GM12878 (cell line): ENCODE measurements at regions not wholly inside any gene's neighbourhood (a gene's known extent, or its start where the extent isn't known, plus 50 kb on each side); places are given as distances from the start of the nearest gene placed in this dataset.

Experiments
- ATAC-seq: fragments of 200-7000 bp; cut with Tn5 transposase; 3 replicates; pipeline ENCODE4 v1.9.1; 2020; ENCODE audit warnings: mild to moderate bottlenecking, moderate library complexity
- BruUV-seq: library from RNA; stranded (reverse); fragments of 400-500 nt; replicated peaks from 2 replicates; lab custom pipeline; 2021; lab: Mats Ljungman, UMichigan
- CTCF ChIA-PET: fragments of 300-600 bp; sonication (Branson Sonifier 250); formaldehyde crosslinking; extraction: SDS; loops from one replicate; lab custom pipeline; 2021; ENCODE audit warnings: inconsistent platforms; lab: Yijun Ruan, JAX
- POLR2A ChIA-PET: fragments of 350-600 bp; formaldehyde crosslinking; extraction: SDS; loops from one replicate; lab custom pipeline; 2021; ENCODE audit warnings: inconsistent platforms; lab: Charles Lee
- RAD21 ChIA-PET: fragments of 300-600 bp; sonication (Branson Sonifier 250); formaldehyde crosslinking; loops from one replicate; lab custom pipeline; 2023; ENCODE audit warnings: antibody characterized with exemption; ENCODE audit not compliant: unreplicated experiment; lab: Charles Lee
- SMC1A ChIA-PET: fragments of 300-600 bp; sonication (Branson Sonifier 250); formaldehyde crosslinking; loops from one replicate; lab custom pipeline; 2023; ENCODE audit not compliant: unreplicated experiment, uncharacterized antibody; lab: Charles Lee
- DNase-seq: peaks from one replicate; pipeline ENCODE4 v3.0.0-alpha.2; 2011; ENCODE audit warnings: low read depth, low spot score
- FAIRE-seq: peaks from 3 replicates; lab custom pipeline; 2011; peaks lifted over from hg19 to GRCh38; lab: Jason Lieb, UNC
- H2AFZ ChIP-seq: 2 replicates; pipeline ENCODE4 v1.6.0; 2011; ENCODE audit warnings: low read depth, low read length, control low read depth; ENCODE audit not compliant: control insufficient read depth
- H3K27ac ChIP-seq: 2 replicates; pipeline ENCODE4 v1.5.1; 2011; ENCODE audit warnings: control low read depth; ENCODE audit not compliant: control insufficient read depth, insufficient read depth
- H3K27me3 ChIP-seq, 2 experiments: replicated peaks in 1 of 2; 2 replicates each; pipeline versions ENCODE4 v1.6.0 to v1.6.1; 2011; ENCODE audit warnings: low read length in 1 of 2; ENCODE audit not compliant: control insufficient read depth in 2 of 2, insufficient read depth in 2 of 2
- H3K36me3 ChIP-seq, 2 experiments: 2 replicates each; pipeline ENCODE4 v1.5.1; 2011; ENCODE audit warnings: low read length in 1 of 2; ENCODE audit not compliant: control insufficient read depth in 2 of 2, insufficient read depth in 2 of 2
- H3K4me1 ChIP-seq: 2 replicates; pipeline ENCODE4 v1.6.1; 2011; ENCODE audit warnings: mild to moderate bottlenecking, low read length, moderate library complexity, mixed read lengths; ENCODE audit not compliant: control insufficient read depth, insufficient read depth
- H3K4me2 ChIP-seq: 2 replicates; pipeline ENCODE4 v1.6.0; 2011; ENCODE audit warnings: control low read depth; ENCODE audit not compliant: control insufficient read depth, insufficient read depth
- H3K4me3 ChIP-seq: fragments of 200-600 bp; sonication (generic); 2 replicates; pipeline ENCODE4 v1.5.1; 2016
- H3K79me2 ChIP-seq: 2 replicates; pipeline ENCODE4 v1.6.0; 2011; ENCODE audit warnings: low read length; ENCODE audit not compliant: control insufficient read depth, insufficient read depth
- H3K9ac ChIP-seq: 2 replicates; pipeline ENCODE4 v1.8.0; 2011; ENCODE audit warnings: low read length, control low read depth, mixed read lengths; ENCODE audit not compliant: control insufficient read depth, insufficient read depth
- H3K9me3 ChIP-seq: replicated peaks from 3 replicates; pipeline ENCODE4 v1.5.1; 2011; ENCODE audit warnings: mild to moderate bottlenecking, low read length; ENCODE audit not compliant: control insufficient read depth, insufficient read depth
- H4K20me1 ChIP-seq: 2 replicates; pipeline ENCODE4 v1.6.0; 2011; ENCODE audit not compliant: control insufficient read depth, insufficient read depth
- GATAD2B ChIP-seq: fragments of 450-650 bp; conservative IDR thresholded peaks from 2 replicates; pipeline ENCODE4 v1.6.1; 2017; ENCODE audit warnings: low read depth, mild to moderate bottlenecking, moderate library complexity
- MYC ChIP-seq: IDR thresholded peaks from 2 replicates; pipeline ENCODE4 v1.6.1; 2011; ENCODE audit warnings: mild to moderate bottlenecking, low read length, moderate library complexity, inconsistent platforms; ENCODE audit not compliant: insufficient read depth, insufficient replicate concordance, insufficient read length, severe bottlenecking
- NR2C1 ChIP-seq: fragments of 450-650 bp; IDR thresholded peaks from 2 replicates; pipeline ENCODE4 v1.6.1; 2017; ENCODE audit warnings: antibody characterized with exemption, mild to moderate bottlenecking, moderate library complexity
- TAF1 ChIP-seq: IDR thresholded peaks from 2 replicates; pipeline ENCODE4 v1.6.1; 2011; ENCODE audit warnings: mild to moderate bottlenecking, low read depth, low read length, borderline replicate concordance
- TCF3 ChIP-seq: IDR thresholded peaks from 2 replicates; pipeline ENCODE4 v1.6.1; 2012; ENCODE audit warnings: low read depth, mild to moderate bottlenecking, low read length, borderline replicate concordance; ENCODE audit not compliant: insufficient read depth
- ZNF207 ChIP-seq: fragments of 450-650 bp; IDR thresholded peaks from 2 replicates; pipeline ENCODE4 v1.6.1; 2014; ENCODE audit warnings: antibody characterized with exemption, mild to moderate bottlenecking, borderline replicate concordance
- WGBS: methylation state at CpG from one replicate; pipeline ENCODE4 v1.1.6; 2016; ENCODE audit warnings: low lambda C conversion rate; ENCODE audit not compliant: insufficient replicate concordance, insufficient coverage; ENCODE audit errors: missing lambda C conversion rate; 5-methylcytosine and 5-hydroxymethylcytosine counted together
- in situ Hi-C: fragments of 300-500 bp; cut with MboI; formaldehyde crosslinking; loops from 9 replicates; pipeline ENCODE4 v1.14.3; 2018; ENCODE audit warnings: mixed read lengths
- intact Hi-C: fragments of 100-400 bp; cut with micrococcal nuclease; formaldehyde crosslinking; loops from one replicate; pipeline ENCODE4 v1.14.2; 2022; ENCODE audit not compliant: unreplicated experiment
- TF ChIP-seq, protein P1 (sequence below): fragments of 450-650 bp; IDR thresholded peaks from 2 replicates; pipeline ENCODE4 v1.6.1; 2016; ENCODE audit warnings: mild to moderate bottlenecking, moderate library complexity, borderline replicate concordance
- TF ChIP-seq, protein P2 (sequence below): IDR thresholded peaks from 2 replicates; pipeline ENCODE4 v1.6.1; 2011; ENCODE audit warnings: borderline replicate concordance, low read depth, mild to moderate bottlenecking, moderate library complexity, mixed read lengths, low read length; ENCODE audit not compliant: insufficient read depth; ENCODE audit errors: extremely low read length

DNA sequence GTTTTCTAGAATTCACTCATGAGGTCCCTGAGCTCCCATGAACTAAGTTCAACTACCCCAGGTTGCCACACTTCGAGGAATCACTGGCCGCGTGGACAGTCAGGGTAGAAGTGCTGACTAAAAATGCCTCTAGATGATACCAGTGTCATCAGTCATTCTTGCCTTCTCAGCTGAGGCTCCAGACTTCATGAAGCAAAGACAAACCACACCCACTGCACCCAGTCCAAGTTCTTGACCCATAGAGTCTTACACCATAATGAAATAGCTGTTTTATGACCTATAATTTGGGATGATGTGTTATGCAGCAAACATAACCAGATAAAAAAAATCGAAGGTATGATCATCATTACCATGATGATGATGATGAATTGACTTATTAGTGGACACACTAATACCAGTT is 632.9 kb upstream of the TLE4 start:
- RAD21 ChIA-PET, result interaction anchor here (0.6 kb wide), 1 partner anchor 263 kb away, joined by 4 read pairs; no protein-coding TSS in a partner anchor
- DNase-seq (no peak), FAIRE-seq (no peak), ATAC-seq (no peak)
- H3K36me3 ChIP-seq, result no peaks in the 10 kb centered on the region
- H3K4me3 ChIP-seq, result no peak overlapping the region
- intact Hi-C loops (no loop called here), in situ Hi-C loops (no loop called here)
- SMC1A ChIA-PET, result no interaction called here
- no peaks in the 10 kb centered on the region; the same call in 2 of the 3 replicates for H3K9me3 ChIP-seq
- H2AFZ ChIP-seq, result no peak overlapping the region
- no peak overlapping the region for H3K4me2 ChIP-seq
- H3K79me2 ChIP-seq, result no peaks in the 10 kb centered on the region
- WGBS, result 11% methylated on average over 4 of the region's 4 CpGs
- CTCF ChIA-PET, result no interaction called here
- no peaks in the 10 kb centered on the region for H3K4me1 ChIP-seq
- no peak overlapping the region for H3K27ac ChIP-seq
- H4K20me1 ChIP-seq, result no peaks in the 10 kb centered on the region
- POLR2A ChIA-PET, result no interaction called here
- no peak overlapping the region for H3K9ac ChIP-seq
- no TSS peak for BruUV-seq
- no peaks in the 10 kb centered on the region for H3K27me3 ChIP-seq
- TF ChIP-seq GATAD2B, result no peak
- TF ChIP-seq, protein P1, sequence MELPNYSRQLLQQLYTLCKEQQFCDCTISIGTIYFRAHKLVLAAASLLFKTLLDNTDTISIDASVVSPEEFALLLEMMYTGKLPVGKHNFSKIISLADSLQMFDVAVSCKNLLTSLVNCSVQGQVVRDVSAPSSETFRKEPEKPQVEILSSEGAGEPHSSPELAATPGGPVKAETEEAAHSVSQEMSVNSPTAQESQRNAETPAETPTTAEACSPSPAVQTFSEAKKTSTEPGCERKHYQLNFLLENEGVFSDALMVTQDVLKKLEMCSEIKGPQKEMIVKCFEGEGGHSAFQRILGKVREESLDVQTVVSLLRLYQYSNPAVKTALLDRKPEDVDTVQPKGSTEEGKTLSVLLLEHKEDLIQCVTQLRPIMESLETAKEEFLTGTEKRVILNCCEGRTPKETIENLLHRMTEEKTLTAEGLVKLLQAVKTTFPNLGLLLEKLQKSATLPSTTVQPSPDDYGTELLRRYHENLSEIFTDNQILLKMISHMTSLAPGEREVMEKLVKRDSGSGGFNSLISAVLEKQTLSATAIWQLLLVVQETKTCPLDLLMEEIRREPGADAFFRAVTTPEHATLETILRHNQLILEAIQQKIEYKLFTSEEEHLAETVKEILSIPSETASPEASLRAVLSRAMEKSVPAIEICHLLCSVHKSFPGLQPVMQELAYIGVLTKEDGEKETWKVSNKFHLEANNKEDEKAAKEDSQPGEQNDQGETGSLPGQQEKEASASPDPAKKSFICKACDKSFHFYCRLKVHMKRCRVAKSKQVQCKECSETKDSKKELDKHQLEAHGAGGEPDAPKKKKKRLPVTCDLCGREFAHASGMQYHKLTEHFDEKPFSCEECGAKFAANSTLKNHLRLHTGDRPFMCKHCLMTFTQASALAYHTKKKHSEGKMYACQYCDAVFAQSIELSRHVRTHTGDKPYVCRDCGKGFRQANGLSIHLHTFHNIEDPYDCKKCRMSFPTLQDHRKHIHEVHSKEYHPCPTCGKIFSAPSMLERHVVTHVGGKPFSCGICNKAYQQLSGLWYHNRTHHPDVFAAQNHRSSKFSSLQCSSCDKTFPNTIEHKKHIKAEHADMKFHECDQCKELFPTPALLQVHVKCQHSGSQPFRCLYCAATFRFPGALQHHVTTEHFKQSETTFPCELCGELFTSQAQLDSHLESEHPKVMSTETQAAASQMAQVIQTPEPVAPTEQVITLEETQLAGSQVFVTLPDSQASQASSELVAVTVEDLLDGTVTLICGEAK, result no peak
- no peak for TF ChIP-seq NR2C1
- TF ChIP-seq TCF3, result no peak
- TF ChIP-seq TAF1, result no peak
- TF ChIP-seq ZNF207, result no peak
- no peak for TF ChIP-seq MYC
- TF ChIP-seq, protein P2, sequence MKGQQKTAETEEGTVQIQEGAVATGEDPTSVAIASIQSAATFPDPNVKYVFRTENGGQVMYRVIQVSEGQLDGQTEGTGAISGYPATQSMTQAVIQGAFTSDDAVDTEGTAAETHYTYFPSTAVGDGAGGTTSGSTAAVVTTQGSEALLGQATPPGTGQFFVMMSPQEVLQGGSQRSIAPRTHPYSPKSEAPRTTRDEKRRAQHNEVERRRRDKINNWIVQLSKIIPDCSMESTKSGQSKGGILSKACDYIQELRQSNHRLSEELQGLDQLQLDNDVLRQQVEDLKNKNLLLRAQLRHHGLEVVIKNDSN, result no peak
